ENCODE measurements at regions not wholly inside any gene's neighbourhood (a gene's known extent, or its start where the extent isn't known, plus 50 kb on each side); places are given as distances from the start of the nearest gene placed in this dataset.
"Not testable (repeated sequence)": the region's sequence is repeated elsewhere in the genome, so short reads cannot be mapped to it uniquely, and the experiment has no call there.

DNA sequence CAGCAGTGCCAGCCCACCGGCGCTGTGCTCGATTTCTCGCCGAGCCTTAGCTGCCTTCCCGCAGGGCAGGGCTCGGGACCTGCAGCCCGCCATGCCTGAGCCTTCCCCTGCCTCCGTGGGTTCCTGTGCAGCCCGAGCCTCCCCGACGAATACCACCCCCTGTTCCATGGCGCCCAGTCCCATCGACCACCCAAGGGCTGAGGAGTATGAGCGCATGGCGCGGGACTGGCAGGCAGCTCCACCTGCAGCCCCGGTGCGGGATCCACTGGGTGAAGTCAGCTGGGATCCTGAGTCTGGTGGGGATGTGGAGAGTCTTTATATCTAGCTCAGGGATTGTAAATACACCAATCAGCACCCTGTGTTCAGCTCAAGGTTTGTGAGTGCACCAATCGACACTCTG, 80.2 kb upstream of the TMEM178A start:
- TF ChIP-seq, protein P1, sequence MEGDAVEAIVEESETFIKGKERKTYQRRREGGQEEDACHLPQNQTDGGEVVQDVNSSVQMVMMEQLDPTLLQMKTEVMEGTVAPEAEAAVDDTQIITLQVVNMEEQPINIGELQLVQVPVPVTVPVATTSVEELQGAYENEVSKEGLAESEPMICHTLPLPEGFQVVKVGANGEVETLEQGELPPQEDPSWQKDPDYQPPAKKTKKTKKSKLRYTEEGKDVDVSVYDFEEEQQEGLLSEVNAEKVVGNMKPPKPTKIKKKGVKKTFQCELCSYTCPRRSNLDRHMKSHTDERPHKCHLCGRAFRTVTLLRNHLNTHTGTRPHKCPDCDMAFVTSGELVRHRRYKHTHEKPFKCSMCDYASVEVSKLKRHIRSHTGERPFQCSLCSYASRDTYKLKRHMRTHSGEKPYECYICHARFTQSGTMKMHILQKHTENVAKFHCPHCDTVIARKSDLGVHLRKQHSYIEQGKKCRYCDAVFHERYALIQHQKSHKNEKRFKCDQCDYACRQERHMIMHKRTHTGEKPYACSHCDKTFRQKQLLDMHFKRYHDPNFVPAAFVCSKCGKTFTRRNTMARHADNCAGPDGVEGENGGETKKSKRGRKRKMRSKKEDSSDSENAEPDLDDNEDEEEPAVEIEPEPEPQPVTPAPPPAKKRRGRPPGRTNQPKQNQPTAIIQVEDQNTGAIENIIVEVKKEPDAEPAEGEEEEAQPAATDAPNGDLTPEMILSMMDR (IDR thresholded peaks at IDR 0.05; ENCODE audit: borderline replicate concordance, extremely low read depth, low read length, poor library complexity, severe bottlenecking): not testable (repeated sequence)
- not testable (repeated sequence) for TF ChIP-seq EZH2 (IDR thresholded peaks at IDR 0.05; ENCODE audit: borderline replicate concordance, low read depth, low read length, severe bottlenecking)

Data from DND-41 (cell line).